T follicular helper cell (primary cell): ENCODE measurements at regions not wholly inside any gene's neighbourhood (a gene's known extent, or its start where the extent isn't known, plus 50 kb on each side); places are given as distances from the start of the nearest gene placed in this dataset.

Experiments
- DNase-seq: peaks from one replicate; pipeline ENCODE4 v3.0.0-alpha.2; 2020; ENCODE audit warnings: low read depth

GRCh38 chr6:164152611-164153010, 738.1 kb downstream of the QKI start:
- no peak for DNase-seq

GRCh38 chr6:164151161-164152120, 736.9 kb downstream of the QKI start:
- DNase-seq: no peak

DNA sequence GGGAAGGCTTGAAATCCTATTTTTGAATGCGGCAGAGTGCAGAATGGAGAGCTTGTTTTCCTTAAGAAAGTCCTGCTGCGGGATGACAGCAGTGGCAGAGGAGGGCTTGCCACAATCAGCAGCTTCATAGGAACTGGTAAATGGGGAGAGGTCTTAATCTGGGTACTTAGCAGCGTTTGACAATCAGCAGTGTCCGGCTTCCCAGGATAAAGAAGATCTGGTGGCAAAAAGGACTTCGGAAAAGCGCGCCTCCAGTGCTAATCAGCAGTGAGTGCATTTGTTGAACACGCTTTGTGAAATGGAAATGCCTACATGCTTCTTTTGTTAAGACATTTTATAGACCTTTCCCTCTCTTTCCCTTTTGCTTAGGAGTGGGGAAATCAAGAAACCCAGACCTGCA, 735.7 kb downstream of the QKI start:
- no peak for DNase-seq

GRCh38 chr6:164148788-164149187, 734.3 kb downstream of the QKI start:
- DNase-seq: no peak

GRCh38 chr6:164144316-164144715, 729.8 kb downstream of the QKI start:
- no peak for DNase-seq

DNA sequence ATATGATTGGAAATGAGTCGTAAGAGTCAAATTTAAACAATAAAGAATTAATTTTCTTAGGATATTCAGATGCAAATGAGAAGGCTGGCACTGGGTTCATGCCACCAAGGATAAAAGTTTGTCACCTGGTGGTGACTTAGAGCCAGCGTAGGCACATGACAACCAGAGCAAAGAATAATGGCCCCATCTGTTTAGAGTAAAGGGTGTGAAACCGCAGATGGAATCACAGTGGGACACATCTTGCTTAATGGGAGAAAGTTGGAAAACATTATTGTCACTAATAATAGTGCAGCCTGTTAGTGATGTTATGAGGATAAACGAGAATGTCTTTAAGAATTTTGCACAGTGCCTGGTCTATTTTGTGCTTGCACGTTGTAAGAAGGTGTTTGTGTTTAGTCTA, 727.8 kb downstream of the QKI start:
- no peak for DNase-seq

DNA sequence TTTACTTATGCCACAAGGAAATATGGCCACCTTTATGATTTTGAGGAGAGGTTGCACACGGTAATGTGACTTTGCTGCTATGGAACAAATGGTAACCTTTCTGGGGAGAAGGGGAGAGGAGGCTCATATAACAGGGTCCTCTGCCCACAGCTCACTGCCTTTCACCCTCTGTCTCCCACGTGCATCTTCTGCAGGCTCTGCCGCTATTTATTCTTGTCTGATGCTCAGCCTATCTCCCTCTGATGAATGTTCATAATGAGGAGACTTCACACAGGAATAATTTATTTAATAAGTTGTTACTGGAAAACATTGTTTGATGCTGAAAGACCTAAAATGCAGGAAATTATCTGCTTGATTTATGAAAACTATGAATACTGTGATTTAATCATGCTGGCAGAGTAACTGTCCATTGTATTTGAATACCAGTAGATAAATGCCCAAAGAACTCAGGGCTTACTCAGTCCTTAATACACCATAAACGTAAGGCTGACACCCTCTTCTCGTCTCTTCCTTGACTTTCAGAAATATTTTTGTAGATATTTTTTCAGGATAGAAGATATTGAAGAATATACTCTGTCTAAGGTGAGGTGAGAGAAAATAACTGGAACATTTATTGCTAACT, 721.1 kb downstream of the QKI start:
- DNase-seq: no peak

GRCh38 chr6:164133095-164133494, 718.6 kb downstream of the QKI start:
- no peak for DNase-seq

DNA sequence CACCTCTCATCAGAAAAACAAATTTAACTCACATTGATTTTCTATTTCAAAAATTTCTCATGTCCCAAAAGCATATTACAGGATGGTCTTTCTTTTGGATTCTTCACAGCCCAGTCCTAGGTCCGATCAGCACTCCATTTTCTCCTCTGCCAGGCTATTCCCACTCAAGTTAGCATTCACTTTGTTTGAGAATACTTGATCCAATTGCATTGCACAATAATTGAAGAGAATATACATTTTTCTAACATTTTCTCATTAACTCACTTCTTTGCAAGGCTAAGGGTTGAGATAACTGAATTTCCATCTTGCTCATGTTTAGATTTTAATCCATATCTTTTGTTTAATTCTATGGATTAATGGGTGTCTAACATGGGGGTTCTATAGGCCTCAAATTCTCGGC, 716.1 kb downstream of the QKI start:
- no peak for DNase-seq

DNA sequence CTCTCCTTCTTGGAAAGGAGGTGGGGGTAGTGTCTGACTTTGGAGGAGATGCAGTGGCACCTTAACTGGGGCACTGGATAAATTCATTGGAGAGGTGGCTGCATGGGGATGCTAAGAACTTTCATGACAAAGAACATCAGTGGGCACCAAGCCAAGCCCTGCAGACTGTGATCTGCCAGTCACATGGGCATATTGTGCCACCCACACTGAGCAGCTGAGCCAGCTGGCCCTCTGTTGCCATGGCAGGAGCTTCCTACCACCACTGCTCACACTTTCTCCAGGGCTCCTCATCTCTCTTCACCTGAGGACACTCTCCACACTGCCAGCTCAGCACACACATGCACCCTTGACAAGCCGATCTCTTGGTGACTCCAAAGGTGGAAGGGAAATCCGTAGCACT, 715.6 kb downstream of the QKI start:
- no peak for DNase-seq

- no peak for DNase-seq
These were observed 714.7 kb downstream of the QKI start for GRCh38 chr6:164129218-164129617.

- no peak for DNase-seq
These were observed 713.6 kb downstream of the QKI start for GRCh38 chr6:164128101-164128500.

- DNase-seq: no peak
These were observed 710.5 kb downstream of the QKI start for GRCh38 chr6:164124986-164125385.

DNA sequence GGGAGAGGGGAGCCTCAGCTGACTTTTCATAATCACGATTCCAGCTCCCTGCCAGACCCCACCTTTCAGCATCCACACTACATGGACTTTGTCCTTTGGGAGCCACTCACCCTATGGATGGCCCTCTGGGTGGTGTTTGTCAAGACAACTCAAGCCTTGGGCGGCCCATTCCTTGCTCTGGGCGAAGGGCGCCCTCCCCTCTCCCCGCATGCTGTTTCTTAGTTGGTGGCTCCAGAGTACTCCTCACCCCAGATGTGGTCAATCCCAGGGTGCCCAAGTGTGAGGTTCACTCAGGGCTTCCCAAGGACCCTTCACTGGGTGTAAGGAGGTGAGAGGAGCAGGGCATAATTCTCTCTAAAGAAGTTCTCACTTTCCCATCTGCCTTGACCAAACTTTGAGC, 710.0 kb downstream of the QKI start:
- DNase-seq: no peak

- no peak for DNase-seq
These were observed 707.6 kb downstream of the QKI start for GRCh38 chr6:164122109-164122508.

DNA sequence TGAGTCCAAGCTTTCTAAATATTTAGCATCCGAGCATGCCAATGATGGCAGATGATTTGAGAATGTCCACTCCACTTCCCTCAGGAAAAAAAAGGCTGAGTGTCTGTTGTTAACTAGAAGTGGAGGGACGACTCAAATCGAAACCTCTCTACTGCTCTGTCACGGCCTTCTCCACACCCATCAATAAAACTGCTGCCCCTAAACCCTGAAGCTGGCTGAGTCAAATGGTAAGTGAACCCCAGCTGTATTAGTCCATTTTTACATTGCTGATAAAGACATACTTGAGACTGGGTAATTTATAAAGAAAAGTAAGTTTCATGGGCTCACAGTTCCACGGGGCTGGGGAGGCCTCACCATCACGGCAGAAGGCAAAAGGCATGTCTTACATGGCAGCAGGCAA, 707.0 kb downstream of the QKI start:
- no peak for DNase-seq

DNA sequence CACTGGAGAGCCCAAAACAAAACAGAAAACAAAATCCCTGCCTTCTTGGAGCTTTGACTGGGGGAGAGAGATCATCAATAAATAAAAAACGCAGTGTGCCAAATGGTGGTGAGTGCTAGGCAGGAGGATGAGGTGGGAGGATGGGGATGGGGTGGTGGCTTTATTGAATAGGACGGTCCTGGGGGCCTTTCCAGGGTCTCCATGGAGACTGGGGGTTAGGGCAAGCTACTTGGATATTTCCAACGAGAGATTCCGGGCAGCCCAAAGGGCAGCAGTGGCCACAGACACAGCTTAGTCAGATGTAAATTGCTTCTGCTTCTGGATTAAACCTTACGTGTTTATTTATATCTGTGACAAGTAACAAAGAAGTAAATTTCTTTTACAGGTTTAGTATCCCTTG, 700.1 kb downstream of the QKI start:
- no peak for DNase-seq

DNA sequence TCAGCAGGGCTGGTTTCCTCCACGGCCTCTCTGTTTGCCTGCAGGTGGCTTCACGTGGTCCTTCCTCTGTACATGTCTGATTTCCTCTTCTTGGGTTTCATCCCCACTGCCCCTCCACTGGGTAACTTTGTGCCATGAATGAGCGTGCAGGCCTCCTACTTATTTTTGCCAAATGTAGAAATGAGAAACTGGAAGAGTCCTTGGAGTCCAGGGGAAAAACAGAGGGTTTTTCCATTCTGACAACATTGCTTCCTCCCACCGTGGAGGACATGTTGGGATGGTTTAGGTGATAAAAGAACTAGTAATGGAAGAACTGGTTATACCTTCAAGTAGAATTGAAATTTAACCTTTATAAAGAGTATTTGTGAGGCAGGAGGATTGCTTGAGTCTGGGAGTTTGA, 699.5 kb downstream of the QKI start:
- no peak for DNase-seq

- no peak for DNase-seq
These were observed 699.1 kb downstream of the QKI start for GRCh38 chr6:164113637-164114036.

DNA sequence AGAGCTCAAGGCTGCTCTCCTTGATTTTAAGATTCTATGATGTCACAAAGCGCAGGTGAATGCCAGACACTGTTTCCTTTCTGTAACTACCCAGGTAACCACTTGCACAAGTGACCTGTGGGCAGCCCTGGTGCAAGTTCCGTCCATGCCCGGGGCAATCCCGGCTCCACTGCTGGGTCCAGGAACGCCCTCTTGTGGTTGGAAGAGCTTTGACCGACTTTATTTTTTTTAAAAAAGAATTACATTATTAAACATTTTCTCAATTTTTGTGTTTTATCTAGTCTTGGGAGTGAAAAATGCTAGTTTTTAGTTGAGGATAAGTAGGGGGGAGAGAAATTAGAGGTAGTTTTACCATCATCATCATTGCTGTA, 695.2 kb downstream of the QKI start:
- no peak for DNase-seq

- DNase-seq: no peak
These were observed 694.6 kb downstream of the QKI start for GRCh38 chr6:164108869-164109769.

GRCh38 chr6:164108092-164108491, 693.6 kb downstream of the QKI start:
- no peak for DNase-seq
